ENCODE measurements at regions not wholly inside any gene's neighbourhood (a gene's known extent, or its start where the extent isn't known, plus 50 kb on each side); places are given as distances from the start of the nearest gene placed in this dataset.

GRCh38 chr12:39077226-39077625 is 171.8 kb upstream of the CPNE8 start:
- Histone ChIP-seq H2BK5ac (ENCODE audit: low read depth, low read length, poor library complexity, severe bottlenecking) (no peak overlapping the region), H3K4me2 (ENCODE audit: low read length, poor library complexity, severe bottlenecking) (no peak overlapping the region), H3K79me1 (replicated peaks; ENCODE audit: low read length, poor library complexity, severe bottlenecking) (no peaks in the 10 kb centered on the region), H3K18ac (ENCODE audit: low read depth in 1 of 2, low read length in 2 of 2) (no peak overlapping the region), H2AFZ (ENCODE audit: low read depth, low read length) (no peak overlapping the region), H2BK15ac (ENCODE audit: low read depth, poor library complexity, severe bottlenecking) (no peak overlapping the region), H3K9ac (ENCODE audit: low read length) (no peak overlapping the region), H3K36me3 (ENCODE audit: control insufficient read depth in 1 of 2, insufficient read depth in 2 of 2, low read depth in 1 of 2, low read length in 2 of 2) (no peaks in the 10 kb centered on the region), H3K9me3 (ENCODE audit: control insufficient read depth, low read length) (no peaks in the 10 kb centered on the region), H2BK120ac (ENCODE audit: low read depth, low read length) (no peak overlapping the region), H3K4me3 (ENCODE audit: insufficient read depth in 1 of 2, low read depth in 1 of 2, low read length in 2 of 2) (no peak overlapping the region), H3K27ac (ENCODE audit: low read length, poor library complexity, severe bottlenecking) (no peak overlapping the region), H2AK5ac (ENCODE audit: low read length, severe bottlenecking) (no peak overlapping the region), H3K4me1 (ENCODE audit: control insufficient read depth, insufficient read depth, low read depth, low read length) (no peaks in the 10 kb centered on the region), H2BK12ac (ENCODE audit: low read length in 2 of 2) (no peak overlapping the region), H4K91ac (ENCODE audit: low read length) (no peak overlapping the region), H3K23ac (ENCODE audit: low read length in 2 of 2) (no peak overlapping the region), H3K4ac (ENCODE audit: low read depth in 1 of 2, low read length in 2 of 2) (no peak overlapping the region), H4K8ac (ENCODE audit: low read length) (no peak overlapping the region), H3K14ac (ENCODE audit: low read length in 2 of 2) (no peak overlapping the region), H3K27me3 (ENCODE audit: control insufficient read depth in 1 of 2, insufficient read depth in 1 of 2, low read length in 2 of 2) (no peaks in the 10 kb centered on the region)
- WGBS: 86% methylated on average over 1 of the region's 2 CpGs
- DNase-seq: no peak

GRCh38 chr12:39074063-39074462 is 168.7 kb upstream of the CPNE8 start:
- no peak overlapping the region for H3K18ac ChIP-seq (ENCODE audit: low read depth in 1 of 2, low read length in 2 of 2)
- no peak overlapping the region for H2AFZ ChIP-seq (ENCODE audit: low read depth, low read length)
- H2BK120ac ChIP-seq (ENCODE audit: low read depth, low read length): no peak overlapping the region
- H3K4ac ChIP-seq (ENCODE audit: low read depth in 1 of 2, low read length in 2 of 2): no peak overlapping the region
- no peak overlapping the region for H2AK5ac ChIP-seq (ENCODE audit: low read length, severe bottlenecking)
- WGBS: no CpG with 5 or more reads among the region's 2 CpGs
- no peak for DNase-seq
- H3K9me3 ChIP-seq (ENCODE audit: control insufficient read depth, low read length): no peaks in the 10 kb centered on the region
- no peaks in the 10 kb centered on the region for H3K4me1 ChIP-seq (ENCODE audit: control insufficient read depth, insufficient read depth, low read depth, low read length)
- H2BK12ac ChIP-seq (ENCODE audit: low read length in 2 of 2): no peak overlapping the region
- no peak overlapping the region for H2BK15ac ChIP-seq (ENCODE audit: low read depth, poor library complexity, severe bottlenecking)
- H3K27me3 ChIP-seq (ENCODE audit: control insufficient read depth in 1 of 2, insufficient read depth in 1 of 2, low read length in 2 of 2): no peaks in the 10 kb centered on the region
- no peak overlapping the region for H3K23ac ChIP-seq (ENCODE audit: low read length in 2 of 2)
- no peaks in the 10 kb centered on the region for H3K36me3 ChIP-seq (ENCODE audit: control insufficient read depth in 1 of 2, insufficient read depth in 2 of 2, low read depth in 1 of 2, low read length in 2 of 2)
- no peak overlapping the region for H4K8ac ChIP-seq (ENCODE audit: low read length)
- no peak overlapping the region for H2BK5ac ChIP-seq (ENCODE audit: low read depth, low read length, poor library complexity, severe bottlenecking)
- H3K4me3 ChIP-seq (ENCODE audit: insufficient read depth in 1 of 2, low read depth in 1 of 2, low read length in 2 of 2): no peak overlapping the region
- H3K79me1 ChIP-seq (replicated peaks; ENCODE audit: low read length, poor library complexity, severe bottlenecking): no peaks in the 10 kb centered on the region
- no peak overlapping the region for H3K27ac ChIP-seq (ENCODE audit: low read length, poor library complexity, severe bottlenecking)
- H4K91ac ChIP-seq (ENCODE audit: low read length): no peak overlapping the region
- no peak overlapping the region for H3K9ac ChIP-seq (ENCODE audit: low read length)
- H3K4me2 ChIP-seq (ENCODE audit: low read length, poor library complexity, severe bottlenecking): no peak overlapping the region
- no peak overlapping the region for H3K14ac ChIP-seq (ENCODE audit: low read length in 2 of 2)

GRCh38 chr12:39072658-39073057 is 167.3 kb upstream of the CPNE8 start:
- H2AK5ac ChIP-seq (ENCODE audit: low read length, severe bottlenecking): no peak overlapping the region
- no peak overlapping the region for H4K8ac ChIP-seq (ENCODE audit: low read length)
- no peaks in the 10 kb centered on the region for H3K9me3 ChIP-seq (ENCODE audit: control insufficient read depth, low read length)
- H4K91ac ChIP-seq (ENCODE audit: low read length): no peak overlapping the region
- H3K4me1 ChIP-seq (ENCODE audit: control insufficient read depth, insufficient read depth, low read depth, low read length): no peaks in the 10 kb centered on the region
- H3K36me3 ChIP-seq (ENCODE audit: control insufficient read depth in 1 of 2, insufficient read depth in 2 of 2, low read depth in 1 of 2, low read length in 2 of 2): no peaks in the 10 kb centered on the region
- H3K27ac ChIP-seq (ENCODE audit: low read length, poor library complexity, severe bottlenecking): no peak overlapping the region
- H3K18ac ChIP-seq (ENCODE audit: low read depth in 1 of 2, low read length in 2 of 2): no peak overlapping the region
- H3K79me1 ChIP-seq (replicated peaks; ENCODE audit: low read length, poor library complexity, severe bottlenecking): no peaks in the 10 kb centered on the region
- H2BK5ac ChIP-seq (ENCODE audit: low read depth, low read length, poor library complexity, severe bottlenecking): no peak overlapping the region
- 83% methylated on average over 2 of the region's 2 CpGs for WGBS
- H2BK120ac ChIP-seq (ENCODE audit: low read depth, low read length): no peak overlapping the region
- no peak overlapping the region for H2BK15ac ChIP-seq (ENCODE audit: low read depth, poor library complexity, severe bottlenecking)
- no peak overlapping the region for H3K14ac ChIP-seq (ENCODE audit: low read length in 2 of 2)
- no peak overlapping the region for H3K4ac ChIP-seq (ENCODE audit: low read depth in 1 of 2, low read length in 2 of 2)
- no peak overlapping the region for H2AFZ ChIP-seq (ENCODE audit: low read depth, low read length)
- H3K27me3 ChIP-seq (ENCODE audit: control insufficient read depth in 1 of 2, insufficient read depth in 1 of 2, low read length in 2 of 2): no peaks in the 10 kb centered on the region
- no peak overlapping the region for H3K23ac ChIP-seq (ENCODE audit: low read length in 2 of 2)
- H3K9ac ChIP-seq (ENCODE audit: low read length): no peak overlapping the region
- DNase-seq: no peak
- no peak overlapping the region for H3K4me3 ChIP-seq (ENCODE audit: insufficient read depth in 1 of 2, low read depth in 1 of 2, low read length in 2 of 2)
- no peak overlapping the region for H3K4me2 ChIP-seq (ENCODE audit: low read length, poor library complexity, severe bottlenecking)
- no peak overlapping the region for H2BK12ac ChIP-seq (ENCODE audit: low read length in 2 of 2)

- no peaks in the 10 kb centered on the region for H3K4me1 ChIP-seq (ENCODE audit: control insufficient read depth, insufficient read depth, low read depth, low read length)
These were observed 166.2 kb upstream of the CPNE8 start for GRCh38 chr12:39071611-39072010.

More at GRCh38 chr12:39071611-39072010, 166.2 kb upstream of the CPNE8 start:
- no peak overlapping the region for H2BK15ac ChIP-seq (ENCODE audit: low read depth, poor library complexity, severe bottlenecking)
- H3K4me3 ChIP-seq (ENCODE audit: insufficient read depth in 1 of 2, low read depth in 1 of 2, low read length in 2 of 2): no peak overlapping the region
- no peak overlapping the region for H3K4ac ChIP-seq (ENCODE audit: low read depth in 1 of 2, low read length in 2 of 2)
- H3K23ac ChIP-seq (ENCODE audit: low read length in 2 of 2): no peak overlapping the region
- no peak overlapping the region for H2BK120ac ChIP-seq (ENCODE audit: low read depth, low read length)
- no peak overlapping the region for H2BK12ac ChIP-seq (ENCODE audit: low read length in 2 of 2)
- H3K9ac ChIP-seq (ENCODE audit: low read length): no peak overlapping the region
- no peak overlapping the region for H4K91ac ChIP-seq (ENCODE audit: low read length)
- no peak overlapping the region for H3K27ac ChIP-seq (ENCODE audit: low read length, poor library complexity, severe bottlenecking)
- no peak overlapping the region for H2AFZ ChIP-seq (ENCODE audit: low read depth, low read length)
- H3K9me3 ChIP-seq (ENCODE audit: control insufficient read depth, low read length): no peaks in the 10 kb centered on the region
- H2AK5ac ChIP-seq (ENCODE audit: low read length, severe bottlenecking): no peak overlapping the region
- H3K18ac ChIP-seq (ENCODE audit: low read depth in 1 of 2, low read length in 2 of 2): no peak overlapping the region
- no peaks in the 10 kb centered on the region for H3K36me3 ChIP-seq (ENCODE audit: control insufficient read depth in 1 of 2, insufficient read depth in 2 of 2, low read depth in 1 of 2, low read length in 2 of 2)
- H3K79me1 ChIP-seq (replicated peaks; ENCODE audit: low read length, poor library complexity, severe bottlenecking): no peaks in the 10 kb centered on the region
- no peak for DNase-seq
- no peak overlapping the region for H4K8ac ChIP-seq (ENCODE audit: low read length)
- H3K14ac ChIP-seq (ENCODE audit: low read length in 2 of 2): no peak overlapping the region
- H2BK5ac ChIP-seq (ENCODE audit: low read depth, low read length, poor library complexity, severe bottlenecking): no peak overlapping the region
- H3K4me2 ChIP-seq (ENCODE audit: low read length, poor library complexity, severe bottlenecking): no peak overlapping the region
- WGBS: 78% methylated on average over 3 of the region's 4 CpGs
- H3K27me3 ChIP-seq (ENCODE audit: control insufficient read depth in 1 of 2, insufficient read depth in 1 of 2, low read length in 2 of 2): no peaks in the 10 kb centered on the region
